HepG2 (cell line): ENCODE measurements at regions not wholly inside any gene's neighbourhood (a gene's known extent, or its start where the extent isn't known, plus 50 kb on each side); places are given as distances from the start of the nearest gene placed in this dataset.

ENCODE experiments used
- ATAC-seq: fragments of 200-7000 bp; cut with Tn5 transposase; 3 replicates; pipeline ENCODE4 v1.9.1; 2020; ENCODE audit warnings: mild to moderate bottlenecking, moderate library complexity
- BruUV-seq: library from RNA; stranded (reverse); fragments of 400-500 nt; replicated peaks from 2 replicates; lab custom pipeline; 2021; lab: Mats Ljungman, UMichigan
- CTCF ChIA-PET: fragments of 300-600 bp; formaldehyde crosslinking; extraction: SDS; loops from one replicate; lab custom pipeline; 2021; ENCODE audit warnings: low total read pairs, inconsistent platforms, low intra/inter-chr PET ratio; lab: Yijun Ruan, JAX
- POLR2A ChIA-PET: fragments of 350-600 bp; sonication (Branson Sonifier 250); formaldehyde crosslinking; loops from one replicate; lab custom pipeline; 2020; ENCODE audit warnings: antibody characterized with exemption, inconsistent platforms; lab: Yijun Ruan, JAX
- DNase-seq: peaks from one replicate; pipeline ENCODE4 v3.0.0-alpha.2; 2015; ENCODE audit warnings: low spot score
- FAIRE-seq: peaks from 3 replicates; lab custom pipeline; 2011; peaks lifted over from hg19 to GRCh38; lab: Jason Lieb, UNC
- H2AFZ ChIP-seq: one replicate; pipeline ENCODE4 v1.6.1; 2011; ENCODE audit warnings: low read length, inconsistent platforms
- H3K27ac ChIP-seq: fragments of 300-600 bp; 3 replicates; pipeline ENCODE4 v1.8.0; 2011; ENCODE audit warnings: mixed run types, mild to moderate bottlenecking, mixed read lengths, low read length, inconsistent platforms; ENCODE audit not compliant: insufficient read depth; ENCODE audit errors: extremely low read length
- H3K27me3 ChIP-seq, 2 experiments: fragments of 200-600 bp in 1 of 2; 2 replicates in 1 of 2; 3 replicates in 1 of 2; pipeline versions ENCODE4 v1.6.0 to v1.8.0; 2011; ENCODE audit warnings: low read length in 2 of 2, mild to moderate bottlenecking in 2 of 2, moderate library complexity in 2 of 2, inconsistent platforms in 1 of 2; ENCODE audit not compliant: insufficient read depth in 2 of 2, control insufficient read depth in 1 of 2
- H3K36me3 ChIP-seq, 2 experiments: fragments of 200-600 bp in 1 of 2; replicated peaks in 1 of 2; 2 replicates in 1 of 2; 3 replicates in 1 of 2; pipeline versions ENCODE4 v1.5.1 to v1.8.0; 2011; ENCODE audit warnings: low read length in 2 of 2, inconsistent platforms in 1 of 2; ENCODE audit not compliant: insufficient read depth in 2 of 2, control insufficient read depth in 1 of 2
- H3K4me1 ChIP-seq: 2 replicates; pipeline ENCODE4 v1.5.1; 2012; ENCODE audit warnings: low read length, inconsistent platforms; ENCODE audit not compliant: insufficient read depth
- H3K4me2 ChIP-seq: 2 replicates; pipeline ENCODE4 v1.6.0; 2011; ENCODE audit warnings: low read depth, low read length, inconsistent platforms
- H3K4me3 ChIP-seq, 3 experiments: fragments of 200-600 bp in 1 of 3; sonication (generic), shearing (Covaris generic) in 1 of 3; replicated peaks in 1 of 3; 2 replicates each; pipeline ENCODE4 v1.5.1; 2011 to 2016; ENCODE audit warnings: low read length in 3 of 3, inconsistent platforms in 2 of 3, low read depth in 2 of 3, mild to moderate bottlenecking in 2 of 3, control low read depth in 1 of 3, mixed read lengths in 1 of 3; ENCODE audit not compliant: insufficient read depth in 1 of 3
- H3K79me2 ChIP-seq: one replicate; pipeline ENCODE4 v1.6.1; 2011; ENCODE audit warnings: low read length, inconsistent platforms; ENCODE audit not compliant: insufficient read depth
- H3K9ac ChIP-seq: 2 replicates; pipeline ENCODE4 v1.6.0; 2011; ENCODE audit warnings: mild to moderate bottlenecking, low read depth, low read length, inconsistent platforms; ENCODE audit not compliant: insufficient read depth
- H3K9me3 ChIP-seq: 2 replicates; pipeline ENCODE4 v1.5.1; 2012; ENCODE audit warnings: mild to moderate bottlenecking, low read length
- H4K20me1 ChIP-seq: 2 replicates; pipeline ENCODE4 v1.6.0; 2011; ENCODE audit warnings: inconsistent platforms, mild to moderate bottlenecking, low read length, moderate library complexity; ENCODE audit not compliant: insufficient read depth
- ETV6 ChIP-seq: sonication (generic); formaldehyde crosslinking; conservative IDR thresholded peaks from 2 replicates; pipeline ENCODE4 v1.4.0; 2020; ENCODE audit warnings: missing genetic modification reagents
- FIP1L1 ChIP-seq: fragments of 200-400 bp; formaldehyde crosslinking; IDR thresholded peaks from 2 replicates; pipeline ENCODE4 v1.6.1; 2018; ENCODE audit warnings: low read depth, mild to moderate bottlenecking, low read length, moderate library complexity, borderline replicate concordance; ENCODE audit not compliant: insufficient read depth
- FOXK1 ChIP-seq: sonication (generic); formaldehyde crosslinking; IDR thresholded peaks from 2 replicates; pipeline ENCODE4 v1.4.0; 2020; ENCODE audit warnings: low read depth, missing genetic modification reagents, borderline replicate concordance
- PHF8 ChIP-seq: sonication (generic); formaldehyde crosslinking; IDR thresholded peaks from 2 replicates; pipeline ENCODE4 v1.5.0; 2020; ENCODE audit warnings: missing genetic modification reagents
- RCOR2 ChIP-seq: IDR thresholded peaks from 2 replicates; pipeline ENCODE4 v1.6.1; 2016; ENCODE audit warnings: missing biosample characterization, missing genetic modification reagents
- SP2 ChIP-seq: sonication (generic); formaldehyde crosslinking; IDR thresholded peaks from 2 replicates; pipeline ENCODE4 v1.5.1; 2020; ENCODE audit warnings: mild to moderate bottlenecking, missing genetic modification reagents
- TCF12 ChIP-seq, 2 experiments: fragments of 450-650 bp in 1 of 2; sonication (generic) in 1 of 2; formaldehyde crosslinking in 1 of 2; IDR thresholded peaks; 2 replicates each; pipeline versions ENCODE4 v1.6.1 to v1.8.0; 2017 to 2022; ENCODE audit warnings: antibody characterized with exemption in 1 of 2, mild to moderate bottlenecking in 1 of 2, missing genetic modification reagents in 1 of 2, moderate library complexity in 1 of 2
- ZFP36L1 ChIP-seq: sonication (generic); formaldehyde crosslinking; IDR thresholded peaks from 2 replicates; pipeline ENCODE4 v1.8.0; 2022; ENCODE audit warnings: mild to moderate bottlenecking, missing genetic modification reagents, moderate library complexity
- ZFP36L2 ChIP-seq: sonication (generic); formaldehyde crosslinking; IDR thresholded peaks from 2 replicates; pipeline ENCODE4 v1.4.0; 2020; ENCODE audit warnings: missing genetic modification reagents
- ZFYVE20 ChIP-seq: sonication (generic); formaldehyde crosslinking; IDR thresholded peaks from 2 replicates; pipeline ENCODE4 v1.8.0; 2023; ENCODE audit warnings: low read depth, mild to moderate bottlenecking, moderate library complexity, missing genetic modification reagents, borderline replicate concordance
- ZNF234 ChIP-seq: sonication (generic); formaldehyde crosslinking; conservative IDR thresholded peaks from 2 replicates; pipeline ENCODE4 v1.5.1; 2020; ENCODE audit warnings: mild to moderate bottlenecking, missing genetic modification reagents
- WGBS: methylation state at CpG from one replicate; pipeline ENCODE4 v1.1.6; 2017; ENCODE audit warnings: low lambda C conversion rate; 5-methylcytosine and 5-hydroxymethylcytosine counted together
- in situ Hi-C: cut with HindIII; loops from 2 replicates; pipeline ENCODE4 v1.10.0; 2017; ENCODE audit warnings: low pct_unique_long_range_greater_than_20kb; ENCODE audit not compliant: extremely low pct_ligation_motif_present
- intact Hi-C: fragments of 100-400 bp; cut with micrococcal nuclease; formaldehyde crosslinking; loops from one replicate; pipeline ENCODE4 v1.10.0; 2022; ENCODE audit not compliant: unreplicated experiment
- TF ChIP-seq, protein P1 (sequence below): sonication (generic); formaldehyde crosslinking; IDR thresholded peaks from 2 replicates; pipeline ENCODE4 v1.9.0; 2022; ENCODE audit warnings: missing genetic modification reagents, mild to moderate bottlenecking, borderline replicate concordance
- TF ChIP-seq, protein P2 (sequence below): IDR thresholded peaks from 2 replicates; pipeline ENCODE4 v1.6.1; 2012; ENCODE audit warnings: low read depth, low read length, improper control_type of control experiment
- TF ChIP-seq, protein P3 (sequence below): sonication (generic); formaldehyde crosslinking; IDR thresholded peaks from 2 replicates; pipeline ENCODE4 v1.8.0; 2022; ENCODE audit warnings: mild to moderate bottlenecking, missing genetic modification reagents, moderate library complexity
- TF ChIP-seq, protein P4 (sequence below): sonication (generic); formaldehyde crosslinking; IDR thresholded peaks from 2 replicates; pipeline ENCODE4 v1.4.0; 2020; ENCODE audit warnings: missing genetic modification reagents; ENCODE audit errors: not compliant biosample characterization

DNA sequence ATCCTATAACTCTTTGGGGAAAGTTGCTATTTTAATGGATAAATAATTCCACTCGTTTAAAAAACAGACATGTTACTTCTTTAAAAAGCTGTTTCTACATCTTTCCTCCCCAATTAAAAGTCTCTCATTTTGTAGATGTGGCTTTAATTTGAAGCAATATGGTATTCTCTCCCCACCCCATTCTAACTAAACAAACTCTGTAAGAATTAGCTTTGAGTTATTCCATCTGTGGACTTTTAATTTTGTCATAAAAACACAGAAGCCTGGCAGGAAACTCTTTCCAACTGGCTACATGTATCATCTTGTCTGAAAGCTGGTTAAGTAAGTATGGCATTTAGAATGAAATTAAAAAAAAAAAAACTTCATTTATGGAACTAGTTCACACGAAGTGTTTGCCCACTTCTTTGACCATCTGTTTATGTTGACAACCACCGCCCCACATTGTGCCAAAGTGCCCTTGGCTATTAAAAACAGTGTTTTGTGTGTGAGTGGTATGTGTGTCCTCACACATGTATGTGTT, 140.3 kb downstream of the NAA11 start:
- H2AFZ ChIP-seq, result no peak overlapping the region
- no peaks in the 10 kb centered on the region for H4K20me1 ChIP-seq
- intact Hi-C loops, result no loop called here
- H3K4me1 ChIP-seq, result no peaks in the 10 kb centered on the region
- no peak overlapping the region for H3K4me3 ChIP-seq
- ATAC-seq, result no peak
- no peak overlapping the region for H3K4me2 ChIP-seq
- no peak for TF ChIP-seq RCOR2
- TF ChIP-seq FIP1L1, result no peak
- TF ChIP-seq, protein P1, sequence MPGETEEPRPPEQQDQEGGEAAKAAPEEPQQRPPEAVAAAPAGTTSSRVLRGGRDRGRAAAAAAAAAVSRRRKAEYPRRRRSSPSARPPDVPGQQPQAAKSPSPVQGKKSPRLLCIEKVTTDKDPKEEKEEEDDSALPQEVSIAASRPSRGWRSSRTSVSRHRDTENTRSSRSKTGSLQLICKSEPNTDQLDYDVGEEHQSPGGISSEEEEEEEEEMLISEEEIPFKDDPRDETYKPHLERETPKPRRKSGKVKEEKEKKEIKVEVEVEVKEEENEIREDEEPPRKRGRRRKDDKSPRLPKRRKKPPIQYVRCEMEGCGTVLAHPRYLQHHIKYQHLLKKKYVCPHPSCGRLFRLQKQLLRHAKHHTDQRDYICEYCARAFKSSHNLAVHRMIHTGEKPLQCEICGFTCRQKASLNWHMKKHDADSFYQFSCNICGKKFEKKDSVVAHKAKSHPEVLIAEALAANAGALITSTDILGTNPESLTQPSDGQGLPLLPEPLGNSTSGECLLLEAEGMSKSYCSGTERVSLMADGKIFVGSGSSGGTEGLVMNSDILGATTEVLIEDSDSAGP (CRISPR knock-in tag), result no peak
- TF ChIP-seq, protein P2, sequence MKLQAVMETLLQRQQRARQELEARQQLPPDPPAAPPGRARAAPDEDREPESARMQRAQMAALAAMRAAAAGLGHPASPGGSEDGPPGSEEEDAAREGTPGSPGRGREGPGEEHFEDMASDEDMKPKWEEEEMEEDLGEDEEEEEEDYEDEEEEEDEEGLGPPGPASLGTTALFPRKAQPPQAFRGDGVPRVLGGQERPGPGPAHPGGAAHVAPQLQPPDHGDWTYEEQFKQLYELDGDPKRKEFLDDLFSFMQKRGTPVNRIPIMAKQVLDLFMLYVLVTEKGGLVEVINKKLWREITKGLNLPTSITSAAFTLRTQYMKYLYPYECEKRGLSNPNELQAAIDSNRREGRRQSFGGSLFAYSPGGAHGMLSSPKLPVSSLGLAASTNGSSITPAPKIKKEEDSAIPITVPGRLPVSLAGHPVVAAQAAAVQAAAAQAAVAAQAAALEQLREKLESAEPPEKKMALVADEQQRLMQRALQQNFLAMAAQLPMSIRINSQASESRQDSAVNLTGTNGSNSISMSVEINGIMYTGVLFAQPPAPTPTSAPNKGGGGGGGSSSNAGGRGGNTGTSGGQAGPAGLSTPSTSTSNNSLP, result no peak
- no peak for TF ChIP-seq SP2 (CRISPR knock-in tag)
- TF ChIP-seq ZFP36L1 (CRISPR knock-in tag), result no peak
- TF ChIP-seq ZFYVE20 (CRISPR knock-in tag), result no peak
- TF ChIP-seq ZFP36L2 (CRISPR knock-in tag), result no peak
- TF ChIP-seq ETV6 (CRISPR knock-in tag), result no peak
- no peak for TF ChIP-seq FOXK1
- TF ChIP-seq TCF12 (IDR thresholded peaks at IDR 0.05), result no peak
- TF ChIP-seq TCF12 (CRISPR knock-in tag; IDR thresholded peaks at IDR 0.05), result no peak
- TF ChIP-seq PHF8 (CRISPR knock-in tag), result no peak
- TF ChIP-seq, protein P3, sequence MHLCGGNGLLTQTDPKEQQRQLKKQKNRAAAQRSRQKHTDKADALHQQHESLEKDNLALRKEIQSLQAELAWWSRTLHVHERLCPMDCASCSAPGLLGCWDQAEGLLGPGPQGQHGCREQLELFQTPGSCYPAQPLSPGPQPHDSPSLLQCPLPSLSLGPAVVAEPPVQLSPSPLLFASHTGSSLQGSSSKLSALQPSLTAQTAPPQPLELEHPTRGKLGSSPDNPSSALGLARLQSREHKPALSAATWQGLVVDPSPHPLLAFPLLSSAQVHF (CRISPR knock-in tag), result no peak
- TF ChIP-seq, protein P4, sequence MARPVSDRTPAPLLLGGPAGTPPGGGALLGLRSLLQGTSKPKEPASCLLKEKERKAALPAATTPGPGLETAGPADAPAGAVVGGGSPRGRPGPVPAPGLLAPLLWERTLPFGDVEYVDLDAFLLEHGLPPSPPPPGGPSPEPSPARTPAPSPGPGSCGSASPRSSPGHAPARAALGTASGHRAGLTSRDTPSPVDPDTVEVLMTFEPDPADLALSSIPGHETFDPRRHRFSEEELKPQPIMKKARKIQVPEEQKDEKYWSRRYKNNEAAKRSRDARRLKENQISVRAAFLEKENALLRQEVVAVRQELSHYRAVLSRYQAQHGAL (CRISPR knock-in tag), result no peak
- TF ChIP-seq ZNF234, result no peak
- WGBS, result 0% methylated on average over 3 of the region's 3 CpGs
- ChIA-PET POLR2A (no interaction called here), CTCF (no interaction called here)
- H3K9me3 ChIP-seq, result no peaks in the 10 kb centered on the region
- no peaks in the 10 kb centered on the region for H3K36me3 ChIP-seq
- no peak overlapping the region for H3K27ac ChIP-seq
- BruUV-seq, result no TSS peak
- no peaks in the 10 kb centered on the region for H3K79me2 ChIP-seq
- DNase-seq, result no peak
- in situ Hi-C loops, result no loop called here
- H3K9ac ChIP-seq, result no peak overlapping the region
- FAIRE-seq, result no peak
- H3K27me3 ChIP-seq, result no peaks in the 10 kb centered on the region
